Limb (tissue), 2 donors: ENCODE measurements at regions not wholly inside any gene's neighbourhood (a gene's known extent, or its start where the extent isn't known, plus 50 kb on each side); places are given as distances from the start of the nearest gene placed in this dataset.
A peak's percentile ranks its signal among the peaks of the same experiment; 100 is the strongest.
"Not testable (repeated sequence)": the region's sequence is repeated elsewhere in the genome, so short reads cannot be mapped to it uniquely, and the experiment has no call there.

Experiments
- DNase-seq, 2 donors: peaks; one replicate each; pipeline ENCODE4 v3.0.0-alpha.2; 2016; ENCODE audit errors: extremely low spot score in 2 of 2

DNA sequence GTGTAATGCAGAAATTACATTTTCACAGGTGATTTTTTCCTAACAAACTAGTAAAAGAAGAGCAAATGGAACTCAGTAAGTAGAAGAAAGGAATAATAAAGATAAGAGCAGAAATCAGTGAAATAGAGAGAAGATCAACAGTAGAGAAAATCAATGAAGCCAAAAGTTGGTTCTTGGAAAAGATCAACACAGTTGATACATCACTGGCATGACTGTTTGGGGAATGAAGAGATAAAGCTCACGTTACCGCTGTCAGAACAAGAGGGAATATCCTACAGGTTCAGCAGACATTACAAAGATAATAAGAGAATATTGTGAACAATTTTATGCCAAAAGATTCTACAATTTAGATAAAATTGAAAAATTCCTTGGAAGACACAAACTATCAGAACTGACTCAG lies 146.4 kb downstream of the ACTR3B start:
- no peak for DNase-seq

DNA sequence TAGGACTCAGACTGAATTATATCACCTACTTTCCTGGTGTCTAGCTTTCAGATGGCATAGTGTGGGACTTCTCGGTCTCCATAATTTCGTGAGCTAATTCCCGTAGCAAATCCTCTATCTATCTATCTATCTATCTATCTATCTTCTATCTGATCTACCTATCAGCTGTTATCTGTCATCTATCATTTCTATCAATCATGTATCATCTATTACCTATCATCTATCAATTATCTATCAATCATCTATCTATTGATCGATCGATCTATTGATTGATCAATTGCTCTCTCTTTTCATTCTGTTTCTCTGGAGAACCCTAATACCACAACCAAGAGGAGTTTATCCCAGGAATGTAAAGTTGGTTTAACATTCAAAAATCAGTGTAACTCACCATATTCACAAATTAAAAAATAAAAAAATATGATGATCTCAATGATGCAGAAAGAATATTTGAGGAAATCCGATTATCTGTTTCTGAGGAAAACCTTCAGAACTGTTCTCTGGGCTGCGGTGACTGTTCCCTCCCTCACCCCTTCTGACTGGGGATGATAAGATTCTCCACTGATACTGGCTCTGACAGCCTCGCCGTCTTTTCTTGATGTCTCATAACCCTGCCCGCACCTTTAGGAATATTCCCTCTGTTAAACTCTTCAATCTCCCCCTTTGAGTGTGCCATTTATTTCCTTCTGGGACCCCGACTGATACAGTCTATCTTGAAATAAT lies 147.7 kb downstream of the ACTR3B start:
- DNase-seq: no peak

DNA sequence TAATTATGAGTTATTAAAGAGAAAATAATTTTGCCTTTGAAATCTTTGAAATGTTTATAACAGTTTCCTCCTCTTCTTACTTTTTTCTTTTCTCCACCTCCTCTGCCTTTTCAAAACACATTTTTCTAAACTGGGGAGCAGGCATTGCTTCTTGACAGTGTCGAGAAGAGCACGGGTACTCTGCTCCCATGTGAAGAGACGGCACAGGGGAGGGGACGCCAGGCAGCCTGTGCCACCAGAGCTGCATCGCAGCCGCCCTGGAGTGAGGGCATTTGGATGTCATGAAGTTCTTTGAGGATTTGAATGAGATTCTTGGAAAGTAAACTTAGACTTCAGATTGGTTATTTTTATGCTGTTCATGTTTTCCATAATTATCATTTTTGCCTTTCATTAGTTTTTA lies 149.7 kb downstream of the ACTR3B start:
- DNase-seq: no peak

DNA sequence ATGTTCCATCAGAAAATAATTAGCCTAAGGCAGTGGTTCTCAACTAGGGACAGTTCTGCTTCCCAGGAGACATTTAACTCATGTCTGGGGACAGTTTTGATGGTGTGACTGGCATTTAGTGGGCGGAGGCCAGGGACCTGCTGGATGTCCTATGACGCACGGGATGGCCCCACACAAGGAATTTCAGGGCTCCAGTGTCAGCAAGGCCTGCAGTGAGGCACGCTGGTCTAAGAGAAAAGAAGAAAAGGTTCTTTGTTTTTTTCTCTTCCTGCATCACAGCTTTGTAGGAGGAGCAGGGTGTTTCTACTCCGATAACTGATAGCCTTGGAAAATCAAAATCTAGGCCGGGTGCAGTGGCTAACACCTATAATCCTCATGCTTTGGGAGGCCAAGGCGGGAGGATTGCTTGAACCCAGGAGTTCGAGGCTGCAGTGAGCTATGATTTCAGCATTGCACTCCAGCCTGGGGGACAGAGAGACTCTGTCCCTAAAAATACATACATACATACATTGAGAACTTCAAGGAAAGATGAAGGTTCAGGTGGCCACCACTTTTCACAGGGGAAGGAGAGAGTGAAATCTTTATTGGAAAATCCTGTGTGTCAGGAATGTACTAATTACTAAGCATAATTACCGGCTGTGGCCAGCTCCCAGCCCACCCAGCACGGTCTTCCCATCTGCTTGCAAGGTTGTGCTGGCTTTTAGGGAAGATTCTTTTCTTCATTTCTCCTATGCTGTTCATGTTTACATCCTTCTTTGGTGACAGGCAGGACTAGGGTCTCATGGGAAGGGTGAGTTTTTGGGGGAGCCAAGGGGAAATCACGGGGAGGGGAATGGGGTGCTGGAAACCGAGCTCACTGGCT lies 150.4 kb downstream of the ACTR3B start:
- DNase-seq: no peak

DNA sequence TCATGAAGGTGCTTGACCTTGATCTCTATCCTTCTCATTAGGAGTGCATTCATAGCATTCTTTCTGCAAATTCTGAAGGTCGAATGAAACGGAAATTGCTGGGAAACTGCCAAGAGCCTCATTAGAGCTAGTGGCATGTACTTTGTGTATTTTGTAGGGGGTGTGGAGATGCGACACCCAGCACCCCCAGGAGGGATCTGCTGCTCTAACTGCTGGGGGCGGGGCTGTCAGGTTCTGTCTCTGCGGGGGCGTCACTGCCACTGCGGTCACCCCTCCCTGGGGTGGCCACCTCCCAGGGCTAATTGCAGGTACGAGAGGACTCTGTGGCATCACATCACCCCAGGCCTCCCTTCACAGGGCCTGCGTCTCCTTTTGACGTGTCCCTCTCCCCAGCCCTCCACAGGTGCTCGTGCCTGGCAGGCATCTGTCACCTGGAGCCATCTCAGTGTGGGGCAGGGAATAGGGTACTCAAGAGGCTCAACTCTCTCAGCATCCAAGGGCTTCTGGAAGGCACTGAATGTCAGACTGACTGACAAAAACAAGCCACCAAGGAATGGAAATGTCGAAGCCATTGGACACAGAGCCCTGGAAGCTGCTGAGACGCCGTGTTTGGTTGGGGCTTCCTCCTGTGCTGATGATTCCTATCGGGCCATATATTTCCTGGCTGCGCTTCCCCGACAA lies 151.1 kb downstream of the ACTR3B start:
- no peak for DNase-seq

DNA sequence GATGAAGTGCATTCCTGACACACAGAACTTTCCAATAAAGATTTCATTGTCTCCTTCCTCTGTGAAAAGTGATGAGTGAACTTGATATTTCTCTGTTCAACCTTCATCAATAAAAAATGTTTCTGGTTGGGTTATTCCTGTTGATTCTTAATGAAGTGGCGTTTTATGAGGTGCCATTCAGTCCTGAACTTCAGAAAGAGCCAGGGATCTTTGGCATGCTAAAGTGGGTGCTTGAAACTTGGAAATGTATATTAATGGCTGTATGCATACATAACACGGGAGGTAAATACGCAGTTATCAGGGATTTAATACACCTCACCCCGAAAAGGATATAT lies 151.6 kb downstream of the ACTR3B start:
- DNase-seq: no peak

DNA sequence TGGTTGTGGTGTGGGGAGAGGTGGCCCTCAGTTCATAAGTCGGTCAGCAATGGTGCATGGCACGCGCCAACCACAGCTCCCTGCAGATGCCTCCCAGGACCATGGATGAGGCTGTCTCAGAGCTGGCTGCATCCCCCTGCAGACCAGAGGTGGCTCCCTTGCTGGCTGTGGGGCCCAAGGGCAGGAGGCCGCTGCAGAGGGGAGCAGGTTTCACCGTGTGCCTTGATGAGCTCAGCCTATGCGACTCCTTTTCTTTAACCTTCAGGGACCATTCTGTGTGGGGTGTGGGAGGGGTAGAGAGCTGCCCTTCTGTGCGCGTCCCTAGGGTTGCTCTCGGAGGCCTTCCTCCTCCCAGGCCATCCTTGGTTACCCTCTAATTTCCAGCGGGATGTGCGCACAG lies 152.4 kb downstream of the ACTR3B start:
- DNase-seq: no peak

DNA sequence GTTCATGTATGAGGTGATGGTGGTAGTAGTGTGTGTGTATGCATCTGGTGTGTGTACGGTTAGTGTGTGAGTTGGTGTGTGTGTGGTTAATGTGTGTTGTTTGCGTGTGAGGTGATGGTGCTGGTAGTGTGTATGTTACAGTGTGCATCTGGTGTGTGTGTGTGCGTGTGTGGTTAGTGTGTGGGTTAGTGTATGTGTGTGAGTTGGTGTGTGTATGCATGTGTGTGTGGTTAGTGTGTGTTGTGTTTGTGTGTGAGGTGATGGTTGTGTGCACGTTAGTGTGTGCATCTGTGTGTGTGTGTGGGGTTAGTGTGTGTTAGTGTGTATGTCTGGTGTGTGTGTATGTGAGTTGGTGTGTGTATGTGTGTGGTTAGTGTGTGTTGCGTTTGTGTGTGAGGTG lies 153.0 kb downstream of the ACTR3B start:
- DNase-seq: no peak

DNA sequence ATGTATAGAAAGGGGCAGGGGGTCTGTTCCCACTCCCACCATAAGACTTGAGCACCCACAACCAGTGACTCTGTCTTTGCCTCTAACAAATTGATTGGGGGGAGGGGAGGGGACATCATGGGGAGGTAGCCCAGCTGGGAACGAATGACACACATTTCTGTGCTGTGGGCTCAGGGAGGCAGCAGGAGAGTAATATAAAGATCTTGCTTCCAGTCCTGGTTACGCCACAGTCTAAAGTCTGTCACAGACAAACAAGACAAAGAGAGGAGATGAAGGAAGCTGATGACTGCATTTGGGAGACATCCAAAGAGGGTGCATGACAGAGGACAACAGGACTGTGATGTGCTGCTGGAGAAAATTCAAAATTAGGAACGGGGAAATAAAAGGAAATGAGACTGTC lies 153.9 kb downstream of the ACTR3B start:
- DNase-seq: no peak

DNA sequence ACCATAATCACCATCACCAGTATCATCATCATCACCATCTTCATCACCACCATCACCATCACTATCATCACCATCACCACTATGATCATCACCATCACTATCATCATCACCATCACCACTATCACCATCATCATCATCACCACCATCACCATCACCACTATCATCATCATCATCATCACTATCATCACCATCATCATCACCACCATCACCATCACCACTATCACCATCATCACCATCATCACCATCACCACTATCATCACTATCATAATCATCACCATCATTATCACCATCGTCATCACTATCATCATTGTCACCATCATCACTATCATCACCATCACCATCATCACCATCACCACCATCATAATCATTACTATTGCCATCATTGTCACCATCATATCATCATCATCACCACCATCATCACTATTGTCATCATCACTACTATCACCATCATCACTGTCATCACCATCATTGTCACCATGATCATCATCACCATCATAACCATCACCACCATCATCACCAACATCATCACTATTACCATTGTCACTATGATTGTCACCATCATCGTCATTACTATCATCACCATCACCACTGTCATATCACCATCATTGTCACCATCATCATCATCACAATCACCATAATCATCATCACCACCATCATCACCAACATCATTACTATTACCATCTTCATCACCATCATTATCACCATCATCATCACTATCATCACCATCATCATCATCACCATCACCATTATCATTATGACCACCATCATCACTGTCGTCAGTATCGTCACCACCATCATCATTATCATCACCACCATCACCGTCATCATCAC lies 154.7 kb downstream of the ACTR3B start:
- no peak for DNase-seq

DNA sequence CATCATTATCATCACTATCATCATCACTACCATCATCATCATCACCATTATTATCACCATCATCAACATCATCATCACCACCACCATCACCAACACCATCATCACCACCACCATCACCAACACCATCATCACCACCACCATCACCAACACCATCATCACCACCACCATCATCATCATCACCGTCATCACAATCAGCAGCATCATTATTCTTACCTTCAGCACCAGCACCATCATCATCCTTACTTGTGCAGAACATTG lies 155.2 kb downstream of the ACTR3B start:
- not testable (repeated sequence) for DNase-seq

DNA sequence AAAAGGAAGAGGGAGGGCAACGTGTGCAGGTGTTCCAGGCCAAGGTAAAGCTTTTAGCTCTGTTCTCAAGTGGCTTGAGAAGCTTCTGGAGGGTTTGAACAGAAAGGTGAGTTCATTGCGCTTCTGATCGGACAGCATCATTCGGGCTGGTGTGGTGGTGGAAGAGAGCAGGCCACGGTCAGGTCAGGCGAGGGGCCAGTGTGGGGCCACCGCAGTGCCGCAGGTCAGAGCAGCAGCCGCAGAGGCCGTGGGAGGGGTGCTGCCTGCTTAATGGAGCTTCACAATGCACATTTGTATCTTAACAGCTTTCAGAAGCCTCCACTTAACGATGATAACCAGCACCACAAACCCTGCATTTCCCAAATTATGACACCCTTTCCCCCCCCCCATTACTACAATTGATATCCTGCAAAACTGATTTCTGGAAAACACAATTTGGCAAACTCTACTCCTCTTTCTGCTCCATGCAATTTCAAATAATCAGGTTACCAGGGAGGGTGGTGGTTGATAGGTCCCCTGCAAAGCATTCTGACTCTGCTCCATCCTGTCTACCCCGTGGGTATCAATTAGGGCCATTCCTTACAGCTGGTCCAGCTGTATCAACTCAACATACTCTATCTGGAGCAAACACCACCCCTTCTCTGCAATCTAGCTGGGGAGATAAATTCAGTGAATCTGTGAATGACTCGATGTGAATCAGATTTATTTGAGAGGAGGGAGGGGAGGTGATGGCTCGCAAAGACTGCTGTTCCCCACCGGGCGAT lies 162.9 kb downstream of the ACTR3B start:
- DNase-seq: no peak

DNA sequence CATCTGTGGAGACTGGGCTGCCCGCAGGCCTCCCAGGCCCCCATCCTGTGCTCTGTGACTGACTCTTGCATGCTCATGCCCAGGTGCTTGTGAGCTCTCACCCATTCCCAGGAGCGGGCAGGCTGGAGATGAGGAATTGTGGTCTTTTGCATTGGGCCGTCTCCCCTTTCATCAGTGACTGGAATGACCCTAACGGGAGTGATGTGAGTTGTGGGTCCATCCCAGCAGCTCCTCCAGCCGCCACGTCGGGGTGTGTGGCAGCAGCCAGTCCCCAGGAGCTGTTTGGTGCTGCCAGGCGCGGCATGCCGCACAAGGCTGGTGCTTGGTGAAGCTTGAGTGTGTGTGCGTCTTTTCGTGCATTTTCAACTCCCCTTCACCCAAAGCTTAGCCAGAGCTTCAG lies 164.2 kb downstream of the ACTR3B start:
- DNase-seq: no peak

DNA sequence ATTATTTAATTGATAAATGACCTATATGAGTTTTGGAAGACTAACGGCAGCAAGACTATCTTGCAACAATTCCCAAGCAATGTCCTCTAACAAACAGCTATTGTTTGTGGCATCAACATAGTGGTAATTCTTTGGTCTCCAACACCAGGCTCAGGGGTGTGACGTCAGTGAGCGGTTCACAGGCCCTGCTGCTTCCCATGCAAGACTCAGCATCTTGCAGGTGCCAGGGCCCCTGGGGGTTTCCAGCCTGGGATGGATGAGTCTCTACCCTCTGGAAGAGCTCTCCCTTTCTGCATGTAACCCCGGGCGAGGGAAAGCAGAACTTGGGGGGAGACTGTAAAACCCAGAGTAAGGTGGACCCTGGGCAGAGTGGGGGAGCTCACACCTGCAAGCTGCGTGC lies 164.7 kb downstream of the ACTR3B start:
- DNase-seq: no peak

DNA sequence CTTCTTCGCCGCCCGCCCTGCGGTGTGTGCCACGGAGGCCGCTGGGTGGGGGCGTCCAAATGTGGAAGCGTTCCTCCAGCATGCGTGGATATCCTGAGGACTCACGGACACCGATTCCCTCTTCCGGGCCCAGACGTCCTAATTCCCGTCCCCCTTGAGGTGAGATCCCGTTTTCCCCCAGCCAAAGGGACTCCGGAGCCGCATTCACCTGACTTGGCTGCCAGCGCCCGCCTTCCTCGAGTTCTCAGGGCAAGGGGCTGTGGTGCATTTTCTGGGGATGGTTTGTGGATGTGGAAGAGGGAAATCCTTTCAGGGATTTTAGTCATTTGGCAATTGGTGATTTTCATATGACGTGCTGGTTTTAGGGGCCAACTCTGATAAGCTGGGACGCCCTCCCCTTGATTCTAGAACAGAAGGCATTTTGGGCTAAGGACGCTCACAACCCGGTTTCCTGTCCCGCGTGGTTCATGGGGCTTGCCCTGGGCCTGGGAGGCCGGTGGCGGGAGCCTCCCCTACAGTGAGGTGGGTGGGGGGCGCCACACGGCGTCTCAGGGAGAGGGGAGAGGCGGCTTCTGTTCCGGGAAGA lies 165.4 kb downstream of the ACTR3B start:
- DNase-seq: no peak

DNA sequence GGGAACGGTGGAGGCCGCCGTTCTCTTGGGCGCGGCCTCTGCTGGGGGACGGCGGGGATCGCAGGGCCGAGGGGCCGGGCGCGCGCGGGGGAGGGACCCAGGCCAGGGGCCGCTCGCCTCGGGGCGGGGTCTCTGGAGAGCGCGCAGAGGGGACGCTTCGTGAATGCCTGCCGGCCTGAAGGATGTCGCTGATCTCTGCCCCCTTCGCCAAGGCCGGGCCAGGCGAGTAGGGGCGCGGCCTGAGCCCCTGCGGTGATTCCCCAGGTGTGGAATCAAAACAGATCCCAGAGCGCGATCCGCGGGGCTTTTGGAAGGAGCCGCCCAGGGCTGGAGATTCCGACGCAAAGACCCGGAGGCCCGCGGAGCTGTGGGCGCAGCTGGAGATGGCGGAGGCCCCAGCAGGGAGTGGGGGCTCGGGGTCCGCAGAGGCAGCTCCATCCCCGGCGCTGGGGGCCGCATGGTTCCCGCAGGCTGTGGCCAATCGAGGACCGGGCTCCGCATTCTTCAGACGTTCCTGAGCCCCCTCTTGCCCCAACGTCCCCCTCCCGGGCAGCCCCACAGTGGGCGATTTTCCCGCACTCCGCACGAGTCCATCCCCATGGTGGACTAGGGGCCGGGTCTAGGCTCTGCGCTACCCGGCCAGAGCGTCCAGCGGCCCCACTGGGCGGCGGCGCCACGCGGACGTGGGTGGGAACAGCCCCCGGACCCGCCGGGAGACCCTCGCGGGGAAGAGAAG lies 166.0 kb downstream of the ACTR3B start:
- DNase-seq: peak; percentile 3 to 71

DNA sequence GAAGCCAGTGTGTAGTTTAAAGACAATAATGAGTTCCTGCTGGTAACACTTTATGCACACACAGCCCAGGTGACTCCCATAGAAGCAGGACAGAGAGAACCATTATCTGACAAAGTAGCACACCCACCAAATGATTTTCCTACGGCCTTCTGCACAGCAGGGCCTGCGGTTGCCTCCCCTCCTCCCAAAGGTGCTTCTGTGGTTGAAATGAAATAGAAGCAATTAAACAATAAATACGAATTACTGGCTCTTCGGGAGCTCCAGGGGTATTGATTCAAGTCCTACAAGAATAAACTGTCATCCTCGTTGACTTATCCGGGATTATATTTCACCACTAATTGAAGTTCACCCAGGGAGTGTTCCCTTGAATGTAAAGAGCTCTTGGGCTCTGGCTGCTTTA lies 172.1 kb downstream of the ACTR3B start:
- DNase-seq: no peak

DNA sequence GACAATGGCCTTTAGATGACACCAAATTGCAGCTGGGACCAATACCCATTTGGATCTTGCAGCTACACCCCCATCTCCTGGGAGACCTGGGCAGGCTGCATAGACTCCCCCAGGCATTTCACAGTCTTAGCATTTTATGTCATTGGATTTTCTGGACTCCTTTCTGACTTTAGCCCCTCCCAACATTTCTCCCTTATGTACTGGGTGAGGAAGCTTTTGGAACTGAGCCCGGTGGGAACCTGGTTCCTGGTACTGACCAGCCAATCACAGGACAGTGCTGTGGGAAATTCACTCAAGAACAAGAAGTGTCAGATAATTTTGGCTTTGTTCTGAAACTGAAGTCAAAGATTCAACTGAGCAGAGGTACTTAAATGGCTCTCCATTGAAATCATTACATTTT lies 177.7 kb downstream of the ACTR3B start:
- DNase-seq: no peak

DNA sequence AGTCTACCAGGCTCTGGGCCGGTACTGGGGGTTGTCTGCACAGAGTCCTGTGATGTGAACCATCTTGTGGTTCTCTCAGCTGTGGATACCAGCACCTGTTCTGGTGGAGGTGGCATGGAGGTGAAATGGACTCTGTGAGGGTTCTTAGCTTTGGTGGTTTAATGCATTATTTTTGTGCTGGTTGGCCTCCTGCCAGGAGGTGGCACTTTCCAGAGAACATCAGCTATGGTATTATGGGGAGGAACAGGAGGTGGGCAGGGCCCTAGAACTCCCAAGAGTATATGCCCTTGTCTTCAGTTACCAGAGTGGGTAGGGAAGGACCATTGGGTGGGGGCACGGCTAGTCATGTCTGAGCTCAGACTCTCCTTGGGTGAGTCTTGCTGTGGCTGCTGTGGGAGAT lies 187.1 kb downstream of the ACTR3B start:
- not testable (repeated sequence) for DNase-seq

DNA sequence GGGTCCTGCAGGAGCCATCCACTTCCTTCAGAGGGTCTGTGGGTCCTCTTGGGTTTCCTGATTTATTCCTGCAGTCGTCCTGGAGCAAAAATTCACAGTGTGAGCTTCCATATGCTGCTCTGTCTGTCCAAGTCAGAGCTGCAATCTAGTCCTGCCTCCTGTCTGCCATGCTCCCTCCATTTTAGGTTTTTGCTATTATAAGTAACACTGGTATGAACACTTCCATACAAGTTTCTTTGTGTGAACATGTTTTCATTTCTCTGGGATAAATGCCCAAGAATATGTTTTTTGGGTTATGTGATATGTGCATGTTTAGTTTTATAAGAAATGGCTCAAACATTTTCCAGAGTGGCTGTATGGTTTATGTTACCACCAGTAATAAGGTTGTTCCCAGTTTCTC lies 188.1 kb downstream of the ACTR3B start:
- DNase-seq: no peak
